ENCODE measurements at regions not wholly inside any gene's neighbourhood (a gene's known extent, or its start where the extent isn't known, plus 50 kb on each side); places are given as distances from the start of the nearest gene placed in this dataset.

DNA sequence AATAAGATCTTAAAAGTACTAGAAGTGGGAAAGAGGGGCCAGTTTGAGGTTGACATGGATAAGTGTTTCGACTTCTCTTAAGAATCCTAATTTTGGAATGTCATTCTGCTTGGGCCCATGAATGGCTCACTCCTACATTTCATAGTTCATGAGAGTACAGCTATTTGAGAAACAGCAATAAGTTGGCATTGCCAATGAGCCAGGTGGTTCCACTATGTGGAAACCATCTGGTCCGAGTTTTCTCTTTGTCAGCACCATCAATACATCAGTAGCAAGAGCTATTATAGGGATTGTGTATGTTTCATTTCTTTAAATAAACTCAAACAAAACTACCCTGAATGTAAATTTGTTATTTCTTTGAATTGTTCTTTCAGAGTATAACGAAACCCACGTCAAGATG is 78.1 kb upstream of the NEBL start:
- TF ChIP-seq POLR2AphosphoS5 (IDR thresholded peaks at IDR 0.05; ENCODE audit: low read depth, low read length) = no peak
- no peak for TF ChIP-seq TAF1 (IDR thresholded peaks at IDR 0.05; ENCODE audit: borderline replicate concordance, insufficient read depth, low read length)

Measured in PFSK-1 (cell line).